Testis (tissue), 2 donors: ENCODE measurements at regions not wholly inside any gene's neighbourhood (a gene's known extent, or its start where the extent isn't known, plus 50 kb on each side); places are given as distances from the start of the nearest gene placed in this dataset.

Source experiments
- DNase-seq: peaks from one replicate; pipeline ENCODE4 v3.0.0-alpha.2; 2019
- H3K27ac ChIP-seq, 2 donors: fragments of 200-600 bp; sonication (generic); one replicate each; pipeline ENCODE4 v1.5.1; 2019
- H3K27me3 ChIP-seq: fragments of 200-600 bp; sonication (generic); one replicate; pipeline ENCODE4 v1.5.1; 2019
- H3K36me3 ChIP-seq: fragments of 200-600 bp; sonication (generic); one replicate; pipeline ENCODE4 v1.5.1; 2017; ENCODE audit warnings: low read depth; ENCODE audit errors: missing control alignments
- H3K4me1 ChIP-seq: fragments of 200-600 bp; sonication (generic); one replicate; pipeline ENCODE4 v1.5.1; 2019
- H3K4me3 ChIP-seq, 2 donors: fragments of 200-600 bp; sonication (generic); one replicate each; pipeline ENCODE4 v1.5.1; 2017 to 2019
- H3K9me3 ChIP-seq: fragments of 200-600 bp; sonication (generic); one replicate; pipeline ENCODE4 v1.5.1; 2017
- CTCF ChIP-seq, 3 experiments: fragments of 450-650 bp in 2 of 3; fragments of 200-600 bp in 1 of 3; sonication (generic) in 1 of 3; IDR thresholded peaks; one replicate each; pipeline ENCODE4 v1.5.1; 2016 to 2019; ENCODE audit warnings: antibody characterized with exemption in 3 of 3, mild to moderate bottlenecking in 2 of 3, moderate library complexity in 1 of 3
- POLR2A ChIP-seq: fragments of 450-650 bp; IDR thresholded peaks from one replicate; pipeline ENCODE4 v1.6.1; 2017; ENCODE audit warnings: antibody characterized with exemption, mild to moderate bottlenecking, moderate library complexity
- WGBS, 2 donors: methylation state at CpG; one replicate each; pipeline ENCODE4 v1.1.5; 2018; 5-methylcytosine and 5-hydroxymethylcytosine counted together
- intact Hi-C: fragments of 100-400 bp; cut with DNase I; formaldehyde crosslinking; loops from one replicate; pipeline ENCODE4 v1.15.1; 2023; ENCODE audit warnings: low total_unique reads

GRCh38 chr1:10906866-10907519 is 105.5 kb upstream of the TARDBP start:
- no peaks in the 10 kb centered on the region for H3K27me3 ChIP-seq
- no peaks in the 10 kb centered on the region for H3K36me3 ChIP-seq
- H3K4me3 ChIP-seq = no peak overlapping the region
- intact Hi-C loops = no loop called here
- no peak for TF ChIP-seq POLR2A
- no peak for DNase-seq
- no peaks in the 10 kb centered on the region for H3K9me3 ChIP-seq
- H3K4me1 ChIP-seq = no peaks in the 10 kb centered on the region
- 65 to 83% methylated on average over 14 of the region's 14 CpGs for WGBS, 2 donors
- no peak overlapping the region for H3K27ac ChIP-seq

GRCh38 chr1:10908266-10908665 is 104.2 kb upstream of the TARDBP start:
- no peaks in the 10 kb centered on the region for H3K9me3 ChIP-seq
- TF ChIP-seq CTCF (IDR thresholded peaks at IDR 0.05) (no peak), POLR2A (no peak)
- no peak overlapping the region for H3K27ac ChIP-seq
- WGBS, 2 donors = 73 to 74% methylated on average over 6 of the region's 6 CpGs
- no peak overlapping the region for H3K4me3 ChIP-seq
- no peak for DNase-seq
- no peaks in the 10 kb centered on the region for H3K36me3 ChIP-seq
- intact Hi-C loops = no loop called here
- H3K27me3 ChIP-seq = no peaks in the 10 kb centered on the region
- H3K4me1 ChIP-seq = no peaks in the 10 kb centered on the region

GRCh38 chr1:10909697-10910680 is 102.5 kb upstream of the TARDBP start:
- Histone ChIP-seq H3K4me1 (no peaks in the 10 kb centered on the region), H3K27ac (no peak overlapping the region), H3K36me3 (no peaks in the 10 kb centered on the region), H3K4me3 (no peak overlapping the region), H3K27me3 (no peaks in the 10 kb centered on the region), H3K9me3 (no peaks in the 10 kb centered on the region)
- DNase-seq = peak; percentile 57
- intact Hi-C loops = no loop called here
- WGBS, 2 donors = 51 to 77% methylated on average over 7 to 21 of the region's 22 CpGs
- TF ChIP-seq POLR2A (no peak), CTCF (IDR thresholded peaks at IDR 0.05) (peak in 1 of 3 experiments; percentile 46)

- Histone ChIP-seq H3K36me3 (no peaks in the 10 kb centered on the region), H3K27me3 (no peaks in the 10 kb centered on the region), H3K27ac (no peak overlapping the region), H3K4me3 (no peak overlapping the region), H3K9me3 (no peaks in the 10 kb centered on the region), H3K4me1 (no peaks in the 10 kb centered on the region)
- no peak for TF ChIP-seq CTCF (IDR thresholded peaks at IDR 0.05)
- TF ChIP-seq POLR2A = no peak
- intact Hi-C loops = no loop called here
- DNase-seq = no peak
- 84 to 87% methylated on average over 12 to 13 of the region's 13 CpGs for WGBS, 2 donors
Measured at GRCh38 chr1:10910681-10911489, 101.6 kb upstream of the TARDBP start.
